Right atrium auricular region (tissue), 2 donors: ENCODE measurements at regions not wholly inside any gene's neighbourhood (a gene's known extent, or its start where the extent isn't known, plus 50 kb on each side); places are given as distances from the start of the nearest gene placed in this dataset.

Source experiments
- DNase-seq: peaks from one replicate; pipeline ENCODE4 v3.0.0-alpha.2; 2019; ENCODE audit warnings: low spot score
- H3K27ac ChIP-seq, 2 donors: fragments of 200-600 bp; sonication (generic); 1 replicate in 1 of 2; 2 replicates in 1 of 2; pipeline ENCODE4 v1.5.1; 2016 to 2019
- H3K27me3 ChIP-seq, 2 donors: fragments of 200-600 bp; sonication (generic); one replicate each; pipeline versions ENCODE4 v1.5.1 to v1.6.0; 2017 to 2019
- H3K36me3 ChIP-seq: fragments of 200-600 bp; sonication (generic); one replicate; pipeline ENCODE4 v1.5.1; 2016
- H3K4me1 ChIP-seq, 2 donors: fragments of 200-600 bp; sonication (generic); one replicate each; pipeline versions ENCODE4 v1.5.1 to v1.6.0; 2017 to 2019
- H3K4me3 ChIP-seq, 2 donors: fragments of 200-600 bp; sonication (generic); 1 replicate in 1 of 2; 2 replicates in 1 of 2; pipeline ENCODE4 v1.5.1; 2017 to 2019; ENCODE audit warnings: mild to moderate bottlenecking in 1 of 2, moderate library complexity in 1 of 2
- H3K9me3 ChIP-seq, 2 donors: fragments of 200-600 bp; sonication (generic); one replicate each; pipeline ENCODE4 v1.5.1; 2019
- CTCF ChIP-seq, 2 donors: fragments of 200-600 bp; sonication (generic); IDR thresholded peaks; one replicate each; pipeline ENCODE4 v1.5.1; 2019; ENCODE audit warnings: antibody characterized with exemption in 2 of 2

- Histone ChIP-seq H3K36me3 (no peaks in the 10 kb centered on the region), H3K4me1 (peaks cover 0 to 11% of the 10 kb centered on the region in 2 donors), H3K4me3 (no peak overlapping the region), H3K27me3 (no peaks in the 10 kb centered on the region), H3K27ac (no peak overlapping the region), H3K9me3 (no peaks in the 10 kb centered on the region)
- no peak for DNase-seq
- no peak for TF ChIP-seq CTCF (IDR thresholded peaks at IDR 0.05)
Measured at GRCh38 chr1:14367451-14367850, 231.0 kb upstream of the KAZN start.

GRCh38 chr1:14369526-14370213, 228.8 kb upstream of the KAZN start:
- no peak for TF ChIP-seq CTCF (IDR thresholded peaks at IDR 0.05)
- Histone ChIP-seq H3K9me3 (no peaks in the 10 kb centered on the region), H3K27me3 (no peaks in the 10 kb centered on the region), H3K4me3 (no peak overlapping the region), H3K27ac (no peak overlapping the region), H3K4me1 (peaks cover 0 to 11% of the 10 kb centered on the region in 2 donors), H3K36me3 (no peaks in the 10 kb centered on the region)
- no peak for DNase-seq

GRCh38 chr1:14371771-14372497, 226.6 kb upstream of the KAZN start:
- no peaks in the 10 kb centered on the region for H3K4me1 ChIP-seq
- H3K9me3 ChIP-seq = no peaks in the 10 kb centered on the region
- no peaks in the 10 kb centered on the region for H3K36me3 ChIP-seq
- H3K4me3 ChIP-seq = no peak overlapping the region
- no peak for DNase-seq
- no peak overlapping the region for H3K27ac ChIP-seq
- H3K27me3 ChIP-seq = no peaks in the 10 kb centered on the region
- TF ChIP-seq CTCF (IDR thresholded peaks at IDR 0.05) = no peak

GRCh38 chr1:14372526-14372925, 226.0 kb upstream of the KAZN start:
- no peaks in the 10 kb centered on the region for H3K27me3 ChIP-seq
- no peak overlapping the region for H3K27ac ChIP-seq
- H3K4me3 ChIP-seq = no peak overlapping the region
- no peaks in the 10 kb centered on the region for H3K4me1 ChIP-seq
- no peak for DNase-seq
- H3K9me3 ChIP-seq = no peaks in the 10 kb centered on the region
- no peaks in the 10 kb centered on the region for H3K36me3 ChIP-seq
- TF ChIP-seq CTCF (IDR thresholded peaks at IDR 0.05) = no peak

GRCh38 chr1:14373081-14373758, 225.3 kb upstream of the KAZN start:
- Histone ChIP-seq H3K4me1 (no peaks in the 10 kb centered on the region), H3K4me3 (no peak overlapping the region), H3K36me3 (no peaks in the 10 kb centered on the region), H3K9me3 (no peaks in the 10 kb centered on the region), H3K27ac (no peak overlapping the region), H3K27me3 (no peaks in the 10 kb centered on the region)
- no peak for DNase-seq
- no peak for TF ChIP-seq CTCF (IDR thresholded peaks at IDR 0.05)
